HG03097 (cell line): ENCODE measurements at regions not wholly inside any gene's neighbourhood (a gene's known extent, or its start where the extent isn't known, plus 50 kb on each side); places are given as distances from the start of the nearest gene placed in this dataset.

Source experiments
- ATAC-seq: cut with Tn5 transposase; IDR thresholded peaks from one replicate; pipeline ENCODE4 v1.9.1; 2021; ENCODE audit not compliant: unreplicated experiment, low FRiP score

DNA sequence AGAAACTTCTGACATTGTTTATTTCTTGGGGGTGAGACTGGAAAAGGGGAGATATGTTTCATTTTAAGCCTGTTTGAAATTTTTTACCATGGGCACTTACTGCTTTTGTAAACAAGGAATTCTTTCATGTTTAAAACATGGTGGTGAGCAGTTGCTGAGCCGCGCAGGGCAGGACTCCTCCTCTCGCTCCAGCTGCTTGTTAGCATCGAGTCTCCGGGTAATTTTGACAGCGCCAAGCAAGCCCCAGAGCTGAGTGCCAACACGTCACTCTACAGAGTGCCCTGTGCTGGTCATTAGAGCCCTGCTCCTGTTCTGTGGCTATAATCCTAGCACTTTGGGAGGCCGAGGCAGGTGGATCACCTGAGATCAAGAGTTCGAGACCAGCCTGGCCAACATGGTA lies 116.5 kb upstream of the MSX2 start:
- no peak for ATAC-seq

- no peak for ATAC-seq
Measured at GRCh38 chr5:174608631-174609097, 115.7 kb upstream of the MSX2 start.

DNA sequence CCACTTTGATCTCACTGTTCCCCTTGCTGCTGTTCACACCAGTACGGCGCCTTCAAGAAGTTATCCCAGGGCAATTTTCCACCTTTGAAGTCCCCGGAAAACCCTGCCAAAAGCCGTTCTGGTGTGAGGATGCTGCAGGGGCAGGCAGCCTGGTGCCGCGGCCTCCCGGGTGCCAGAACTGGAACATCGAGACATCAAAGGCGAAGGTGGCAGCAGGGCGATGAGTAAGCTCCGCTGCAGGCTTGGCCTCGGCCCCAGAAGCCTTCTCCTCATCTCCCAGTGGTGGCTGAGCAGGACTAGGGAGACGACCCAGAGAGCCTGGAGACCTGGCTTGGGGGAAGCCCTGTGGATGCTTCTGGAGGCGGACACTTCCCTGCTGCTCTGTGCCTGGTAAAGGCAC lies 115.3 kb upstream of the MSX2 start:
- ATAC-seq: no peak

DNA sequence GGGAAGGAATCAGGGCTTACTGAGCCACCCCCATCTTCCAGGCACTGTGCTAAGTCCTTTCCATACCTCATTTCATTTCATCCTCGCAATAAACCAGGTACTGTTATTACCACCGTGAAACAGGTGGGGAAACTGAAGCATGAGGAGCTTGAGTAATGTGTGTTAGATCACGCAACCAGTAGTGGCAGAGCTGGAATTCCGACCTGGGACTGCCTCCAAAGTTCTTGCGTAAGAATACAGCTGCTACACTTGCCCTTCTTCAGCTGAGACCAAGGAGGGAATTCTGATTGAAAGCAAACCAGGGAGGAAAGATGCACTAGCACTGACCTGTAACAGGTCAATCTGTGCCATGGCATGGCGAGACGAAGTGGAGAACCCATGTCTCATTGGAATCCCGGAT lies 113.4 kb upstream of the MSX2 start:
- no peak for ATAC-seq

- ATAC-seq: no peak
Measured at GRCh38 chr5:174612686-174613085, 111.7 kb upstream of the MSX2 start.

DNA sequence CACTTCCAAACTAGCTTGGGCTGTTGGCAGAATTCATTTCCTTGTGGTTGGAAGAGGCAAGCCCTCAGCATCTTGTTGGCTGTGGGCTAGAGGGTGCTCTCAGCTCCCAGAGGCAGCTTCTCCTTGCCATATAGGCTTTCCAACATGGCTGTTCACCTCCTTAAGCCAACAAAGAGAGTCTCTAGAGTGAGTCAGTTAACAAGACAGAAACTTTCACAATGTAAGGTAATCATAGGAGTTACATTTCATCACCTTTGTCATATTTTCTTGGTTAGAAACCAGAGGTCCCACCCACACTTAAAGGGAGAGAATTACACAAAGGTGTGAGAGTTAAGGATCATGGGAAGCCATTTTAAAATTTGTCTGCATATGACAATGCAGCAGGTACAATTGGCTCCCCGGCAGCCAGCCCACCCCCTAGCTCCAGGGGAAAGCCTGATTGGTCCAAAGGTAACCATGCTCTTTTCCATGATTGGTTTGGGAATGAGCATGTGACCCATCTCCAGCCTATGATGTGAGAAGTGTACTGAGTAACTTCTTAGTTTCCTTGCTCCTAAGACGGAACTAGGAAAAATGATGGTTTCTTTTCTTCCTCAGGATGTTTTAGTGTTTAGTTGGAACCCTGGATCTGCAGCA lies 109.8 kb upstream of the MSX2 start:
- ATAC-seq: no peak

- no peak for ATAC-seq
Measured at GRCh38 chr5:174616036-174616435, 108.3 kb upstream of the MSX2 start.

GRCh38 chr5:174617285-174617684 lies 107.1 kb upstream of the MSX2 start:
- ATAC-seq: no peak

DNA sequence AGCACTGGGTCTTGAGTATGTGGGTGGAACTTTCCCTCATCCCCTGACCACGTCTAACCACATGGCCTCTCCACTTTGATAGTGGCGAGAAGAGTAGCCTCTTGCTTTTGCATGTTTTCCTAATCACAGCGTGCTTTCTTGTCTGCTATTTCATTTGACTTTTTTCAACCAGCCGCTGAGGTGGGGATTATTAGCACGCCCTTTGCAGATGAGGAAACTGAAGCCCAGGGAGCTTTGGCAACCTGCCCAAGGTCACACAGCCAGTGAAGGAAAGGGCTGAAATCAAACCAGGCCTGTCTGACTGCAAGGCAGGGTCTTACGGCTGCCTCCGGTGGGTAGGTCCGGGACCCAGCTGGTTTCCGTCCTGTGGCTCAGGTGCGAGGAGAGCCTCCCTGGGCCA lies 106.5 kb upstream of the MSX2 start:
- ATAC-seq: no peak

DNA sequence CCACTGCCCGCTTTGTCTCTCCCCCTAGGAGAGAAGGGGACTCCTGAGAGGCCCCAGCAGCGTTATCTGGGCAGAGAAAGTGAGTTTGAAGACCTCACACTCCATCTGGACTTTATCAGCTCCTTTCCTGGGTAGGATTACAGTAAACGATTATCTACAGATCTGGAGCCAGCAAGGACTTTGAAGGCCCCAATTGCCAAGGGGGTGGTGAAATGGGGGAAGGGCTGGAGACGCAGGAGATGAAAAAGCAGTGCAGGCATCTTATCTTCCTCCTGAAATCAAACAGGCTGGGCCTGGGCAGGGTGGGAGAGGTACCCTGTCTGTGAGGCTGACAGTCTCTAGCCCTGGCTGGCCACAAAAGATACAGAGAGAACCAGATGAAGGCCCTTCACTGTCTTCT lies 105.8 kb upstream of the MSX2 start:
- no peak for ATAC-seq

- no peak for ATAC-seq
Measured at GRCh38 chr5:174622067-174622466, 102.3 kb upstream of the MSX2 start.

- no peak for ATAC-seq
Measured at GRCh38 chr5:174623018-174623417, 101.4 kb upstream of the MSX2 start.

DNA sequence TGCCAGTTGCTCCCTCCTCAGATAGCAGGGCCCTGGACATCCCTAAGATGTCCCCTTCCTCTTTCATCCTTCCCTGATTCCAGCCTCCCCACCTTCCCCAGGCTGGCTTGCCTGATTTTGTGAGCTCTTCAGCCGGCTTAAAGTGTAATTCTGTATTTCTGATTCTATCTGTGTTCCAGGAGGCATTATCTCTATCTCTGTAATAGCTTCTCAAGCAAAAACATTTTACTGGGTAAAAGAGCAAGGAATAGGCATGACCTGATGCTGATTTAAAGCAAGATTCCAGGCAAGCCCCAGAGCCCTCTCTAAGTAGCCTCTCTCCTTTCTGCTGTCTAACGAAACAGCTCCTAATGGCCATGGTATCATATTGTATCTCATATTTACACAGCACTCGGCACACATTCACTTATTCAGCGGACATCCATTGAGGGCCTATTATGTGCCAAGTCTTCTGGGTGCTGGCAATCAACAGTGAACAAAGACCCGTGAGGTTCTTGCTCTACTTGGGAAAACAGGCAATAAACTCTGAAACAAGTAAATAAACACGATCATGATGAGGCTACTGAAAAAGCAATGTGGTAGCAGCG lies 100.9 kb upstream of the MSX2 start:
- no peak for ATAC-seq

DNA sequence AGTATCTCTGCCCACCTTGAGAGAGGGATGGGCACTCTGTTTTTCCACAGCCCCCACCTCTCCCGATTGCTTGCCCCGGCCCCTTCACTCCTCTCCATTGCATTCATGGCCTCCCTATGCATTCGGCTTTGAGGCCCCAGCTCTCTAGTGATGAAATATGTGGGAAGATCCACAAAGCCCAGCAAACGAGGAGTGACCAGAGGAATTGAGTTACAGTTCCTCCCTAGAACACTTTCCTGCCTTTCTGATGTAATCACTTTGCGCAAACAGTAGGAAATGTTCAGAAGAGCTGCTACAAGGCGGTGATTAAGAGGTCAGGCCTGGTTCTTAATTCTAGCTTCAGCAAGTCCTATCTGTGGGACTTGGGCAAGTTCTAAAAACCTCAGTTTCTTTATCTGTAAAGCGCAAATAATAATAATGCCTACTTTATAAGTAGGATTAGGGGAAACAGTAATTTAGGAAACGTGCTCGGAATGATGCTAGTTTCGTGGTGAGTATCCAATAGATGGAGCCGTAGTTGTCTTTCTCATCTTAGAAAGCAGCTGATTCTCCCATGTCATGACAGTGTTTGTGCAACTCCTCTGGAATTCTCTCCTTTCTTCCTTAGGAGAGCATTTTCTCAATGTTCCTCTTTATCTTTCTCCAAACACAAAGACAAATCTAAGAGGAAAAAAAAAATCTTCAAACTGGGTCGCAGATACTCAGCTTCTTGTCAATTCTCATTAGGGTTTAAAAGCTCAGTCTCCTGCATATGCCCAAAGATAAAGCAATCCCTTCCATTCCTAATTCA lies 99.5 kb upstream of the MSX2 start:
- ATAC-seq: no peak

DNA sequence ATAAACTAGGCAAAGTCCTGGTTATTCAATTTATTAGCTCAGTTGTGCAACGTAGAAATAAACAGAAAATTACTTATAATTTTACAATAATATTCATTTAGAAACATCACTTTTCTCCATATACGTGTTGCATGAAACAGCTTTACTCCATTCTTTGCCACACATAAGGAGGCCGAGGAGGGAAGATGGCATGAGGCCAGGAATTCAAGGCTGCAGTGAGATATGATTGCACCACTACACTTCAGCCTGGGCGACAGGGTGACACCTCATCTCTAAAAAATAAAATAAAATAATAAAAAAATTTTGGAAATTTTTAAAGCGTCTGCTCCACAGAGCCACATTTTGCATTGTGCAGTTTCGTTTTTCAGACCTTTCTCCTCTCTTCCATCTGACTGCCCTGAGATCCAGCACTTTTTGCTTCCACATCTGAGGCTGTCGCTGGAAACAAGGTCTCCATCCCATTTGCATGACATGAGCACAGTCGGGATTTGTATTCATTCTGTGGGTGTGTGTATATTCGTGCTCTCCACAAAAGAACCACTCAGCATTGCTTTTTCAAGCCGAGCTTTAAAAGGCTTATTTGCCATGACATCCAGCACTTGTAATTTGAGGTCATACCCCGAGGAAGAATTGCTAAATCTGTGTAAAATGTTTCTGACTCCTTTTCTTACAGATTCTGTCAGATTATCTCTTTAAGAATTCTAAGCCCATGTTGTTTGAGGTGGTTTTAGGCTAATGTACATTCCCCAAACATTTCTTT lies 98.6 kb upstream of the MSX2 start:
- no peak for ATAC-seq

DNA sequence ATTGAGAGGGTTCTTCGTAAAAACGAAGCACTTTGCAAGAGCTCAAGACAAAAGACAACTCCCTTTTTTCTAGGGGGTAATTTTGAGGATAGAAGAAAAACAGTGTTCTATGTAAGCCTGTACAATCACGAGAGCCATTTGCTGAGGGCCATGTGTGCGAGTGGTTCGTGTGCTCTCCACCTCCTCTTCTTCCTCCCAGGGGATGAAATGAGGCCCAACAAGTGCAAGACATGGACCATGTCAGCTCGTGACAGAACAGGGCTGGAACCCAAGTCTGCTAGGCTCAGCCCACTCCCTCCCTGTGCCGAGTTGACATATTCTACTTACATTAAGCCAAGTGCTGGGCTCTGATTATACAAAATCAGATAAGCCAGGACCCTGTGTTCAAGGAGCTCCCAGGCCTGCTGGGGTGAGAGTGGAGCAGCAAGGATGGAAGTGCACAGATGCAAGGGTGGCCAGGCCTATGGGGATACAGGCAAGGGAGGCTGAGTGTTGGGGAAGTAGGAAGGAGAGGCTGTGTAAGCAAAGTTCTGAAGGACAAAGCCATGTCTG lies 97.9 kb upstream of the MSX2 start:
- ATAC-seq: no peak

GRCh38 chr5:174636094-174636493 lies 88.3 kb upstream of the MSX2 start:
- ATAC-seq: no peak

GRCh38 chr5:174642816-174643405 lies 81.5 kb upstream of the MSX2 start:
- no peak for ATAC-seq

DNA sequence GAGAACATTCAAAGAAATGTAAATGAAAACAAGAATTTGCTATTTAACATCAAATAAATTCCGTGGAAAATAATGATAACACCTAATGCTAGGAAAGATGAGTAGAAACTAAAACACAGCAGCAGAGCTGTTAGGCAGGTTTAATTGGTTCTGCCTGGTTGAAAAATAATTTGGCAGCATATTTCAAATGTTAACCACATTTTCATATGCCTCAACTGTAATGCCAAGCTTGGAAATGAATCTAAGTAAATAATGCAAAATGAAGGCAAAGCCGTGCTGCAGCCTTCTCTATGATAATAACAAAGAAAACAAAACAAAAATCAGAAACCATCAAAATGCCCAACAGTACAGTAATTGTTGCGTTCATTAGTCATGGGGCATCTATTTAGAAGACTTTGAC lies 79.9 kb upstream of the MSX2 start:
- no peak for ATAC-seq

DNA sequence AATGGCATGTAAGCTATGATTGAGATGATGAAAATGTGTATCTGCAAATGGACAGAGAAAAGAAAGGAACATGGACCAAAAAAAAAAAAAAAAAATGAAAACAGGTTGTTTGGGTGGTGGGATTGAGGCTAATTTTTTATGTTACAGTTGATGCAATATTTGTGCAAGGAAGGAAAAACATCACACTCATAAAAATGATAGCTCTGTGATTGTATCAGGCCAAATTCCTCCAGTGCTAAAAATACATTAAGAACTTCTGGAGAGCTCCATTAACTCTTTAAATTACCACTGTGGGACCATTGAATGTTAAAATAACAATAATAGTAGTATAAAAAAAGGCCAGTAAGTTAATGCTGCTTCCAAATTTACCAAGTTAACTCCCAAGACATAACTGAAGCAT lies 79.5 kb upstream of the MSX2 start:
- ATAC-seq: no peak

GRCh38 chr5:174645677-174646076 lies 78.7 kb upstream of the MSX2 start:
- ATAC-seq: no peak
